Muscle of back (tissue), 3 donors: ENCODE measurements at regions not wholly inside any gene's neighbourhood (a gene's known extent, or its start where the extent isn't known, plus 50 kb on each side); places are given as distances from the start of the nearest gene placed in this dataset.

ENCODE experiments used
- DNase-seq, 3 donors: peaks; one replicate each; pipeline versions ENCODE4 v3.0.0 to v3.0.0-alpha.2; 2013

- no peak for DNase-seq
These were observed 186.0 kb upstream of the CNTN5 start for GRCh38 chr11:98834776-98835175.

- DNase-seq: peak in 1 of 3 donors; percentile 18
These were observed 185.4 kb upstream of the CNTN5 start for GRCh38 chr11:98835335-98835734.

GRCh38 chr11:98836156-98836555 lies 184.6 kb upstream of the CNTN5 start:
- no peak for DNase-seq

- DNase-seq: no peak
These were observed 178.6 kb upstream of the CNTN5 start for GRCh38 chr11:98842187-98842586.

GRCh38 chr11:98862169-98862568 lies 158.6 kb upstream of the CNTN5 start:
- DNase-seq: no peak

- DNase-seq: no peak
These were observed 149.1 kb upstream of the CNTN5 start for GRCh38 chr11:98871690-98872089.

GRCh38 chr11:98874050-98874449 lies 146.7 kb upstream of the CNTN5 start:
- DNase-seq: no peak

- no peak for DNase-seq
These were observed 124.8 kb upstream of the CNTN5 start for GRCh38 chr11:98895936-98896335.

GRCh38 chr11:98940913-98941312 lies 79.8 kb upstream of the CNTN5 start:
- no peak for DNase-seq

GRCh38 chr11:98944461-98944860 lies 76.3 kb upstream of the CNTN5 start:
- no peak for DNase-seq

- no peak for DNase-seq
These were observed 68.6 kb upstream of the CNTN5 start for GRCh38 chr11:98952107-98952506.

GRCh38 chr11:98955551-98955950 lies 65.2 kb upstream of the CNTN5 start:
- no peak for DNase-seq

GRCh38 chr11:98964146-98964545 lies 56.6 kb upstream of the CNTN5 start:
- no peak for DNase-seq

- DNase-seq: no peak
These were observed 55.4 kb upstream of the CNTN5 start for GRCh38 chr11:98965358-98965757.

- DNase-seq: no peak
These were observed 55.0 kb upstream of the CNTN5 start for GRCh38 chr11:98965775-98966174.

GRCh38 chr11:98967005-98967404 lies 53.7 kb upstream of the CNTN5 start:
- DNase-seq: no peak
